Endodermal cell (in vitro differentiated cells): ENCODE measurements at regions not wholly inside any gene's neighbourhood (a gene's known extent, or its start where the extent isn't known, plus 50 kb on each side); places are given as distances from the start of the nearest gene placed in this dataset.

ENCODE experiments used
- DNase-seq: peaks from one replicate; pipeline ENCODE4 v3.0.0-alpha.2; 2017
- H3K27ac ChIP-seq: 2 replicates; pipeline ENCODE4 v1.5.1; 2013; ENCODE audit warnings: mild to moderate bottlenecking, low read depth, low read length, moderate library complexity
- H3K27me3 ChIP-seq: 2 replicates; pipeline ENCODE4 v1.6.1; 2013; ENCODE audit warnings: mild to moderate bottlenecking, low read length, moderate library complexity; ENCODE audit not compliant: insufficient read depth, control insufficient read depth, poor library complexity, severe bottlenecking
- H3K36me3 ChIP-seq: 2 replicates; pipeline ENCODE4 v1.7.0; 2013; ENCODE audit warnings: mild to moderate bottlenecking, low read length, moderate library complexity; ENCODE audit not compliant: control insufficient read depth, insufficient read depth
- H3K4me1 ChIP-seq: one replicate; pipeline ENCODE4 v1.7.0; 2013; ENCODE audit warnings: low read length; ENCODE audit not compliant: control insufficient read depth, insufficient read depth
- H3K4me3 ChIP-seq: 2 replicates; pipeline ENCODE4 v1.5.1; 2013; ENCODE audit warnings: mild to moderate bottlenecking, low read length, moderate library complexity
- H3K9ac ChIP-seq: 2 replicates; pipeline ENCODE4 v1.6.1; 2013; ENCODE audit warnings: mild to moderate bottlenecking, low read length, moderate library complexity; ENCODE audit not compliant: poor library complexity, severe bottlenecking; ENCODE audit errors: extremely low read depth
- H3K9me3 ChIP-seq: 2 replicates; pipeline ENCODE4 v1.6.1; 2013; ENCODE audit warnings: mild to moderate bottlenecking, low read length, moderate library complexity; ENCODE audit not compliant: control insufficient read depth
- H3K27ac Mint-ChIP-seq: 2 replicates; pipeline ENCODE4 v1.8.0; 2020; ENCODE audit warnings: mixed read lengths
- H3K27me3 Mint-ChIP-seq: 2 replicates; pipeline ENCODE4 v1.8.0; 2021; ENCODE audit warnings: mild to moderate bottlenecking, mixed read lengths; ENCODE audit not compliant: insufficient read depth
- H3K36me3 Mint-ChIP-seq: 2 replicates; pipeline ENCODE4 v1.8.0; 2020; ENCODE audit warnings: low read depth, mixed read lengths
- H3K4me1 Mint-ChIP-seq: 2 replicates; pipeline ENCODE4 v1.8.0; 2020; ENCODE audit warnings: mixed read lengths
- H3K4me3 Mint-ChIP-seq: 2 replicates; pipeline ENCODE4 v1.8.0; 2020; ENCODE audit warnings: mild to moderate bottlenecking, moderate library complexity, mixed read lengths
- H3K9me3 Mint-ChIP-seq: 2 replicates; pipeline ENCODE4 v1.8.0; 2020; ENCODE audit warnings: mild to moderate bottlenecking, mixed read lengths
- WGBS, 2 experiments: methylation state at CpG; one replicate each; pipeline versions ENCODE4 v1.1.5 to v1.1.7; 2013; ENCODE audit warnings: missing lambda C conversion rate in 2 of 2, mixed read lengths in 1 of 2; ENCODE audit not compliant: insufficient coverage in 1 of 2, insufficient read length in 1 of 2; 5-methylcytosine and 5-hydroxymethylcytosine counted together
- TF ChIP-seq, protein P1 (sequence below): fragments of 200-600 bp; sonication (generic); conservative IDR thresholded peaks from 2 replicates; pipeline ENCODE4 v1.5.0; 2021; ENCODE audit warnings: antibody characterized with exemption, mild to moderate bottlenecking

DNA sequence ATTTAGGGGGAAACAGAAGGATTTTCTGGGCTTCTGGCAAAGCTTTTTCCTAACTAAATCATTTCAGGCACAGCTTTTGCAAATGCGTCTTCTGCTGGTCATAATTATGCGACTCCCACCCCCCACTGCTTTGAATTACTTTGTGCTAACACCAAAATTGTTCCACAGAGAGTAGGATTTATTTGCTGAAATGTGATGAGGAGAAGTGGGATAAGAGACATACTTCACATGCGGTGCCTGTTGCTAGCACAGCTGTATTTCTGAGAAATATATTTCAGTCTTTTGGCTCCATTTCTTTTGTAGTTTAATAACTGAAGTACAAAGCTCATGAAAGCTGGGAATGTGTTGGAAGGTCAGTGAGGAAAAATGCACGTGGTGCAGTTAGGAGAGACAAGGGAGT is 83.2 kb upstream of the TAS2R1 start:
- Histone ChIP-seq H3K27me3 (no peaks in the 10 kb centered on the region), H3K4me1 (peaks cover 3% of the 10 kb centered on the region), H3K27ac (no peak overlapping the region), H3K36me3 (no peaks in the 10 kb centered on the region), H3K9me3 (peaks cover 4% of the 10 kb centered on the region), H3K4me3 (no peak overlapping the region), H3K9ac (no peak overlapping the region)
- no peaks in the 10 kb centered on the region for H3K36me3 Mint-ChIP-seq
- H3K9me3 Mint-ChIP-seq: peaks cover 3% of the 10 kb centered on the region
- TF ChIP-seq, protein P1, sequence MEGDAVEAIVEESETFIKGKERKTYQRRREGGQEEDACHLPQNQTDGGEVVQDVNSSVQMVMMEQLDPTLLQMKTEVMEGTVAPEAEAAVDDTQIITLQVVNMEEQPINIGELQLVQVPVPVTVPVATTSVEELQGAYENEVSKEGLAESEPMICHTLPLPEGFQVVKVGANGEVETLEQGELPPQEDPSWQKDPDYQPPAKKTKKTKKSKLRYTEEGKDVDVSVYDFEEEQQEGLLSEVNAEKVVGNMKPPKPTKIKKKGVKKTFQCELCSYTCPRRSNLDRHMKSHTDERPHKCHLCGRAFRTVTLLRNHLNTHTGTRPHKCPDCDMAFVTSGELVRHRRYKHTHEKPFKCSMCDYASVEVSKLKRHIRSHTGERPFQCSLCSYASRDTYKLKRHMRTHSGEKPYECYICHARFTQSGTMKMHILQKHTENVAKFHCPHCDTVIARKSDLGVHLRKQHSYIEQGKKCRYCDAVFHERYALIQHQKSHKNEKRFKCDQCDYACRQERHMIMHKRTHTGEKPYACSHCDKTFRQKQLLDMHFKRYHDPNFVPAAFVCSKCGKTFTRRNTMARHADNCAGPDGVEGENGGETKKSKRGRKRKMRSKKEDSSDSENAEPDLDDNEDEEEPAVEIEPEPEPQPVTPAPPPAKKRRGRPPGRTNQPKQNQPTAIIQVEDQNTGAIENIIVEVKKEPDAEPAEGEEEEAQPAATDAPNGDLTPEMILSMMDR: no peak
- DNase-seq: no peak
- no peak overlapping the region for H3K4me3 Mint-ChIP-seq
- no peak overlapping the region for H3K27ac Mint-ChIP-seq
- WGBS, 2 experiments: 69 to 89% methylated on average over 2 to 4 of the region's 4 CpGs
- no peaks in the 10 kb centered on the region for H3K27me3 Mint-ChIP-seq
- peaks cover 4% of the 10 kb centered on the region for H3K4me1 Mint-ChIP-seq

DNA sequence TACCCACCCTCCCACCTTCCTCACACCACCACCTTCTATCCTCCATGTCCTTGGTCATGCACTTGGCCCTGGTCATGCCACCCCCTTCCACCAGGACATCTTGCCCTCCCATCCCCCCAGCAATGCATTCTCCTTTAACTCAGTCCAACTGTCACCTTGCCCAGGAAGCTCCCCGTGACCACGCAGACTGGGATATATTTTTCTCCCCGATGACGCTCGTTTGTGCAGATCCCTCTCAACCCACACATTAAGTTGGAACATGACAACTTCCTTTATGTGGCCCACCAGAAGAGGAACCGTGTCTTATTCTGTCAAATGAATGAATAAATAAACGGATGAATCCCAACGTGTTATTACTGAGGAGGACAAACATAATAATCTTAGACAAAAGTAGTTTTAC is 82.8 kb upstream of the TAS2R1 start:
- peaks cover 4% of the 10 kb centered on the region for H3K9me3 ChIP-seq
- 95 to 96% methylated on average over 6 to 8 of the region's 8 CpGs for WGBS, 2 experiments
- no peak overlapping the region for H3K4me3 ChIP-seq
- H3K27ac Mint-ChIP-seq: no peak overlapping the region
- H3K4me3 Mint-ChIP-seq: no peak overlapping the region
- no peaks in the 10 kb centered on the region for H3K27me3 Mint-ChIP-seq
- H3K9me3 Mint-ChIP-seq: peaks cover 3% of the 10 kb centered on the region
- TF ChIP-seq, protein P1: no peak
- no peaks in the 10 kb centered on the region for H3K27me3 ChIP-seq
- H3K4me1 Mint-ChIP-seq: peaks cover 7% of the 10 kb centered on the region
- H3K4me1 ChIP-seq: peaks cover 3% of the 10 kb centered on the region
- H3K36me3 ChIP-seq: no peaks in the 10 kb centered on the region
- H3K27ac ChIP-seq: no peak overlapping the region
- H3K9ac ChIP-seq: no peak overlapping the region
- DNase-seq: no peak
- H3K36me3 Mint-ChIP-seq: no peaks in the 10 kb centered on the region

DNA sequence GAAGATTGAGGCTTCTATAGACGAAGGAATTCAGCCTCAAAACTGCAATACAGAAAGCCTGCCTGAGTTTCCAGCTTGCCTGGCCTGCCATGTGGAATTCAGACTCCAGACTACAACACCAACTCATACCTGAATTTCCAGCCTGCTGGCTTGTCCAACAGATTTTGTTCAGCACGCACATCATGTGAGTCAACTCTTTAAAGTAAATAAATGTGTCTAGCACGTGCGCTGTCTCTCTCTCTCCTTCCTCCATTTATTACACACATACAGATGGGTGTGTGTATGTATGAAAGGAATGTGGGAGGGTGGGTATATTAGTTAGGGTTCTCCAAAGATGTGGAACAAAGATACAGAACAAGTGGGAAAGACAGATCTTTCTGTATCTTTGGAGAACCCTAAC is 82.4 kb upstream of the TAS2R1 start:
- Histone ChIP-seq H3K27me3 (no peaks in the 10 kb centered on the region), H3K4me1 (peaks cover 6% of the 10 kb centered on the region), H3K4me3 (no peak overlapping the region), H3K9ac (no peak overlapping the region), H3K9me3 (peaks cover 4% of the 10 kb centered on the region), H3K27ac (no peak overlapping the region), H3K36me3 (no peaks in the 10 kb centered on the region)
- TF ChIP-seq, protein P1: no peak
- Mint-ChIP-seq H3K27me3 (no peaks in the 10 kb centered on the region), H3K27ac (no peak overlapping the region), H3K4me1 (peaks cover 10% of the 10 kb centered on the region), H3K4me3 (no peak overlapping the region), H3K9me3 (peaks cover 3% of the 10 kb centered on the region), H3K36me3 (no peaks in the 10 kb centered on the region)
- no peak for DNase-seq
- WGBS, 2 experiments: 93 to 100% methylated on average over 1 to 2 of the region's 4 CpGs
